ENCODE measurements at regions not wholly inside any gene's neighbourhood (a gene's known extent, or its start where the extent isn't known, plus 50 kb on each side); places are given as distances from the start of the nearest gene placed in this dataset. TPM values are rescaled to one million over a fixed set of nuclear protein-coding genes. Genes with fewer than 3 reads are reported as not detected.

Small RNA genes in the stretch of these regions (small RNA-seq; reads per million reads assigned to genes)
- not detected for gene RNU6-983P
